Liver (tissue), 8 donors: ENCODE measurements at regions not wholly inside any gene's neighbourhood (a gene's known extent, or its start where the extent isn't known, plus 50 kb on each side); places are given as distances from the start of the nearest gene placed in this dataset.

Source experiments
- DNase-seq: peaks from one replicate; pipeline ENCODE4 v3.0.0-alpha.2; 2017; ENCODE audit warnings: low spot score
- H3K27ac ChIP-seq, 2 donors: one replicate each; pipeline ENCODE4 v1.7.0; 2013; ENCODE audit warnings: inconsistent platforms in 2 of 2, low read length in 2 of 2, control low read depth in 1 of 2, low read depth in 1 of 2, mild to moderate bottlenecking in 1 of 2
- H3K27me3 ChIP-seq, 4 donors: one replicate each; pipeline versions ENCODE4 v1.6.1 to v1.7.0; 2013; ENCODE audit warnings: low read length in 3 of 4, inconsistent platforms in 1 of 4, mild to moderate bottlenecking in 1 of 4, moderate library complexity in 1 of 4; ENCODE audit not compliant: control insufficient read depth in 4 of 4, insufficient read depth in 4 of 4
- H3K36me3 ChIP-seq, 4 donors: one replicate each; pipeline versions ENCODE4 v1.6.1 to v1.7.0; 2013; ENCODE audit warnings: low read length in 3 of 4, mild to moderate bottlenecking in 3 of 4, low read depth in 1 of 4, moderate library complexity in 1 of 4; ENCODE audit not compliant: control insufficient read depth in 4 of 4, insufficient read depth in 3 of 4
- H3K4me1 ChIP-seq, 4 donors: one replicate each; pipeline versions ENCODE4 v1.6.1 to v1.7.0; 2013; ENCODE audit warnings: low read length in 3 of 4, mild to moderate bottlenecking in 3 of 4, moderate library complexity in 1 of 4; ENCODE audit not compliant: control insufficient read depth in 4 of 4, insufficient read depth in 4 of 4
- H3K4me3 ChIP-seq, 3 donors: one replicate each; pipeline versions ENCODE4 v1.6.1 to v1.7.0; 2013; ENCODE audit warnings: low read length in 3 of 3, control low read depth in 1 of 3, low read depth in 1 of 3, mild to moderate bottlenecking in 1 of 3
- H3K9ac ChIP-seq, 2 donors: one replicate each; pipeline ENCODE4 v1.7.0; 2013; ENCODE audit warnings: low read length in 2 of 2, mild to moderate bottlenecking in 2 of 2, moderate library complexity in 2 of 2, control low read depth in 1 of 2, low read depth in 1 of 2
- H3K9me3 ChIP-seq, 4 donors: one replicate each; pipeline versions ENCODE4 v1.6.1 to v1.7.0; 2013; ENCODE audit warnings: low read length in 3 of 4; ENCODE audit not compliant: control insufficient read depth in 4 of 4
- ATF3 ChIP-seq: IDR thresholded peaks from 2 replicates; pipeline ENCODE4 v1.6.1; 2016; ENCODE audit warnings: antibody characterized with exemption
- CTCF ChIP-seq: fragments of 150-350 bp; IDR thresholded peaks from 2 replicates; pipeline ENCODE4 v1.5.1; 2017; ENCODE audit warnings: improper control_type of control experiment, low read depth, low read length; ENCODE audit not compliant: missing input control
- EGR1 ChIP-seq, 2 donors: IDR thresholded peaks; 2 replicates each; pipeline ENCODE4 v1.6.1; 2016 to 2018; ENCODE audit warnings: antibody characterized with exemption in 2 of 2, low read depth in 2 of 2
- FOXA1 ChIP-seq: IDR thresholded peaks from 2 replicates; pipeline ENCODE4 v1.6.1; 2016; ENCODE audit warnings: antibody characterized with exemption
- GABPA ChIP-seq, 2 donors: IDR thresholded peaks in 1 of 2; conservative IDR thresholded peaks in 1 of 2; 2 replicates each; pipeline ENCODE4 v1.6.1; 2016; ENCODE audit warnings: antibody characterized with exemption in 2 of 2, mild to moderate bottlenecking in 1 of 2, moderate library complexity in 1 of 2
- HNF4A ChIP-seq, 2 donors: conservative IDR thresholded peaks; 2 replicates each; pipeline ENCODE4 v1.6.1; 2016; ENCODE audit warnings: antibody characterized with exemption in 2 of 2, mild to moderate bottlenecking in 2 of 2
- MAX ChIP-seq: IDR thresholded peaks from 2 replicates; pipeline ENCODE4 v1.6.1; 2016; ENCODE audit warnings: antibody characterized with exemption
- NR2F2 ChIP-seq: IDR thresholded peaks from 2 replicates; pipeline ENCODE4 v1.6.1; 2016; ENCODE audit warnings: antibody characterized with exemption
- RAD21 ChIP-seq, 2 donors: IDR thresholded peaks; 2 replicates each; pipeline ENCODE4 v1.6.1; 2016; ENCODE audit warnings: antibody characterized with exemption in 2 of 2, mild to moderate bottlenecking in 2 of 2
- REST ChIP-seq: IDR thresholded peaks from 2 replicates; pipeline ENCODE4 v1.6.1; 2016; ENCODE audit warnings: antibody characterized with exemption, mild to moderate bottlenecking
- RXRA ChIP-seq, 2 donors: IDR thresholded peaks; 2 replicates each; pipeline ENCODE4 v1.6.1; 2017 to 2018; ENCODE audit warnings: antibody characterized with exemption in 2 of 2, mild to moderate bottlenecking in 1 of 2
- TAF1 ChIP-seq: conservative IDR thresholded peaks from 2 replicates; pipeline ENCODE4 v1.6.1; 2016; ENCODE audit warnings: antibody characterized with exemption, mild to moderate bottlenecking
- ZBTB33 ChIP-seq: IDR thresholded peaks from 2 replicates; pipeline ENCODE4 v1.6.1; 2016; ENCODE audit warnings: antibody characterized with exemption
- WGBS: extraction: QIAGEN DNeasy Blood & Tissue Kit; methylation state at CpG from one replicate; pipeline ENCODE4 v1.1.7; 2013; 5-methylcytosine and 5-hydroxymethylcytosine counted together
- donor health status: healthy.
- donor health status: healthy.
- donor health status: healthy.
- donor health status: healthy.
- donor health status: healthy.

- WGBS: 64% methylated on average over 2 of the region's 2 CpGs
- H3K9ac ChIP-seq: no peak overlapping the region
These were observed 220.2 kb upstream of the MAD2L1 start for GRCh38 chr4:120286813-120287212.

GRCh38 chr4:120281581-120281980 lies 214.9 kb upstream of the MAD2L1 start:
- no peaks in the 10 kb centered on the region for H3K36me3 ChIP-seq
- no peak overlapping the region for H3K27ac ChIP-seq
- no peak for TF ChIP-seq TAF1
- no peak for TF ChIP-seq MAX
- no peak for TF ChIP-seq EGR1 (IDR thresholded peaks at IDR 0.05; ENCODE audit: low read depth in 2 of 2)
- no peak for TF ChIP-seq HNF4A (conservative IDR thresholded peaks at IDR 0.05)
- TF ChIP-seq RAD21 (IDR thresholded peaks at IDR 0.05): no peak
- TF ChIP-seq RXRA (IDR thresholded peaks at IDR 0.05): no peak
- no peak for TF ChIP-seq ATF3
- TF ChIP-seq ZBTB33: no peak
- no peak overlapping the region for H3K4me3 ChIP-seq
- no peaks in the 10 kb centered on the region for H3K4me1 ChIP-seq
- H3K27me3 ChIP-seq: no peaks in the 10 kb centered on the region
- no peak for DNase-seq
- no peak overlapping the region for H3K9ac ChIP-seq
- no peaks in the 10 kb centered on the region for H3K9me3 ChIP-seq

More at GRCh38 chr4:120286813-120287212, 220.2 kb upstream of the MAD2L1 start:
- TF ChIP-seq REST (no peak), FOXA1 (no peak), MAX (no peak), ATF3 (no peak), NR2F2 (no peak), RXRA (IDR thresholded peaks at IDR 0.05) (no peak), HNF4A (conservative IDR thresholded peaks at IDR 0.05) (no peak)
- H3K27ac ChIP-seq: no peak overlapping the region
- no peaks in the 10 kb centered on the region for H3K4me1 ChIP-seq
- H3K9me3 ChIP-seq: no peaks in the 10 kb centered on the region
- H3K4me3 ChIP-seq: no peak overlapping the region
- H3K27me3 ChIP-seq: no peaks in the 10 kb centered on the region
- DNase-seq: no peak
- no peaks in the 10 kb centered on the region for H3K36me3 ChIP-seq

GRCh38 chr4:120277391-120277790 lies 210.7 kb upstream of the MAD2L1 start:
- no peak for DNase-seq
- Histone ChIP-seq H3K36me3 (no peaks in the 10 kb centered on the region), H3K4me1 (no peaks in the 10 kb centered on the region), H3K27ac (no peak overlapping the region), H3K9me3 (no peaks in the 10 kb centered on the region), H3K4me3 (no peak overlapping the region), H3K27me3 (no peaks in the 10 kb centered on the region), H3K9ac (no peak overlapping the region)
- no peak for TF ChIP-seq CTCF
- no peak for TF ChIP-seq GABPA (IDR thresholded peaks at IDR 0.05 in 1 of 2, conservative IDR thresholded peaks at IDR 0.05 in 1 of 2)
